ENCODE measurements at regions not wholly inside any gene's neighbourhood (a gene's known extent, or its start where the extent isn't known, plus 50 kb on each side); places are given as distances from the start of the nearest gene placed in this dataset.

GRCh38 chrX:23612846-23613245 lies 54.4 kb upstream of the PRDX4 start:
- no peak for TF ChIP-seq CEBPB (IDR thresholded peaks at IDR 0.05; ENCODE audit: low read depth, low read length)
- no peak for TF ChIP-seq SP1 (IDR thresholded peaks at IDR 0.05; ENCODE audit: low read depth, low read length)
- no peak for TF ChIP-seq RBBP5 (IDR thresholded peaks at IDR 0.05; ENCODE audit: borderline replicate concordance, low read depth, low read length)
- no peak for TF ChIP-seq ATF2 (IDR thresholded peaks at IDR 0.05; ENCODE audit: low read length)
- TF ChIP-seq HDAC6 (IDR thresholded peaks at IDR 0.05; ENCODE audit: low read depth, low read length), result no peak
- TF ChIP-seq, protein P1, sequence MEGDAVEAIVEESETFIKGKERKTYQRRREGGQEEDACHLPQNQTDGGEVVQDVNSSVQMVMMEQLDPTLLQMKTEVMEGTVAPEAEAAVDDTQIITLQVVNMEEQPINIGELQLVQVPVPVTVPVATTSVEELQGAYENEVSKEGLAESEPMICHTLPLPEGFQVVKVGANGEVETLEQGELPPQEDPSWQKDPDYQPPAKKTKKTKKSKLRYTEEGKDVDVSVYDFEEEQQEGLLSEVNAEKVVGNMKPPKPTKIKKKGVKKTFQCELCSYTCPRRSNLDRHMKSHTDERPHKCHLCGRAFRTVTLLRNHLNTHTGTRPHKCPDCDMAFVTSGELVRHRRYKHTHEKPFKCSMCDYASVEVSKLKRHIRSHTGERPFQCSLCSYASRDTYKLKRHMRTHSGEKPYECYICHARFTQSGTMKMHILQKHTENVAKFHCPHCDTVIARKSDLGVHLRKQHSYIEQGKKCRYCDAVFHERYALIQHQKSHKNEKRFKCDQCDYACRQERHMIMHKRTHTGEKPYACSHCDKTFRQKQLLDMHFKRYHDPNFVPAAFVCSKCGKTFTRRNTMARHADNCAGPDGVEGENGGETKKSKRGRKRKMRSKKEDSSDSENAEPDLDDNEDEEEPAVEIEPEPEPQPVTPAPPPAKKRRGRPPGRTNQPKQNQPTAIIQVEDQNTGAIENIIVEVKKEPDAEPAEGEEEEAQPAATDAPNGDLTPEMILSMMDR (IDR thresholded peaks at IDR 0.05; ENCODE audit: control extremely low read depth in 1 of 3, insufficient read depth in 1 of 3, low read depth in 1 of 3, low read length in 3 of 3), result no peak
- no peak for TF ChIP-seq MAX (IDR thresholded peaks at IDR 0.05)
- no peak for TF ChIP-seq EP300 (IDR thresholded peaks at IDR 0.05; ENCODE audit: borderline replicate concordance in 1 of 2, low read depth in 2 of 2, low read length in 2 of 2)
- no peak for TF ChIP-seq RFX5 (IDR thresholded peaks at IDR 0.05; ENCODE audit: borderline replicate concordance, low read depth, low read length)
- no peak for TF ChIP-seq SIN3A (conservative IDR thresholded peaks at IDR 0.05 in 1 of 2, IDR thresholded peaks at IDR 0.05 in 1 of 2; ENCODE audit: low read depth in 1 of 2, low read length in 2 of 2)
- no peak for TF ChIP-seq RNF2 (IDR thresholded peaks at IDR 0.05; ENCODE audit: borderline replicate concordance, low read depth, low read length, missing control alignments, poor library complexity, severe bottlenecking)
- TF ChIP-seq JUND (IDR thresholded peaks at IDR 0.05; ENCODE audit: low read length), result no peak
